DND-41 (cell line): ENCODE measurements at regions not wholly inside any gene's neighbourhood (a gene's known extent, or its start where the extent isn't known, plus 50 kb on each side); places are given as distances from the start of the nearest gene placed in this dataset.

Source experiments
- CTCF ChIP-seq: IDR thresholded peaks from 2 replicates; pipeline ENCODE4 v1.5.1; 2012; ENCODE audit warnings: borderline replicate concordance, low read length, moderate library complexity, mild to moderate bottlenecking; ENCODE audit not compliant: poor library complexity, severe bottlenecking; ENCODE audit errors: extremely low read depth
- EZH2 ChIP-seq: IDR thresholded peaks from 3 replicates; pipeline ENCODE4 v1.6.1; 2012; ENCODE audit warnings: borderline replicate concordance, low read depth, mild to moderate bottlenecking, moderate library complexity, low read length, inconsistent platforms; ENCODE audit not compliant: severe bottlenecking

- TF ChIP-seq CTCF (no peak), EZH2 (no peak)
These were observed 480.4 kb downstream of the NR4A2 start for GRCh38 chr2:155852156-155852555.
